PFSK-1 (cell line): ENCODE measurements at regions not wholly inside any gene's neighbourhood (a gene's known extent, or its start where the extent isn't known, plus 50 kb on each side); places are given as distances from the start of the nearest gene placed in this dataset.

Experiments used
- POLR2AphosphoS5 ChIP-seq: IDR thresholded peaks from 2 replicates; pipeline ENCODE4 v1.6.1; 2012; ENCODE audit warnings: low read depth, mild to moderate bottlenecking, control low read depth, low read length, moderate library complexity
- TAF1 ChIP-seq: IDR thresholded peaks from 2 replicates; pipeline ENCODE4 v1.6.1; 2012; ENCODE audit warnings: low read length, control low read depth, borderline replicate concordance; ENCODE audit not compliant: insufficient read depth
- TF ChIP-seq, protein P1 (sequence below), 2 experiments: IDR thresholded peaks; 2 replicates each; pipeline versions ENCODE4 v1.6.1 to v1.8.0; 2011 to 2012; ENCODE audit warnings: low read depth in 2 of 2, low read length in 2 of 2, control low read depth in 1 of 2, inconsistent platforms in 1 of 2, mild to moderate bottlenecking in 1 of 2, moderate library complexity in 1 of 2; ENCODE audit not compliant: insufficient read depth in 1 of 2

DNA sequence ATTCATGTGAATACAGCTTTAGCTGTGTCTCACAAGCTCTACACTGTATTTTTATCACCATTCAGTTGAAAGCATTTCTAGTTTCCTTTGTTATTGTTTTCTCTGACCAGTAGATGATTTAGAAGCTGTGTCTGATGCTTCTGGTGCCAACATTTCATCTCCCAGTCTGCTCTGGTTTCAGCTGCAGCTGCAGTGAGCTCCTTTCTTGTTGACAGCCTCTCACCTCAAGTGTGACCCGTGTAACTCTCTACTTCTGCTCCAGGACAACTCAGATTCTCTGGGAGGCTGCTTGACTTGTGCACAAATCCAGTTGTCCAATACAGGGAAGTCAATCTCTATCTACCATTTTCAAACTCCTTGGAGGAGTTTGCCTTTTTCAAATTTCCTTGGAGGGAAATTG, 504.8 kb downstream of the DIRAS2 start:
- TF ChIP-seq TAF1 (no peak), POLR2AphosphoS5 (no peak)
- TF ChIP-seq, protein P1, sequence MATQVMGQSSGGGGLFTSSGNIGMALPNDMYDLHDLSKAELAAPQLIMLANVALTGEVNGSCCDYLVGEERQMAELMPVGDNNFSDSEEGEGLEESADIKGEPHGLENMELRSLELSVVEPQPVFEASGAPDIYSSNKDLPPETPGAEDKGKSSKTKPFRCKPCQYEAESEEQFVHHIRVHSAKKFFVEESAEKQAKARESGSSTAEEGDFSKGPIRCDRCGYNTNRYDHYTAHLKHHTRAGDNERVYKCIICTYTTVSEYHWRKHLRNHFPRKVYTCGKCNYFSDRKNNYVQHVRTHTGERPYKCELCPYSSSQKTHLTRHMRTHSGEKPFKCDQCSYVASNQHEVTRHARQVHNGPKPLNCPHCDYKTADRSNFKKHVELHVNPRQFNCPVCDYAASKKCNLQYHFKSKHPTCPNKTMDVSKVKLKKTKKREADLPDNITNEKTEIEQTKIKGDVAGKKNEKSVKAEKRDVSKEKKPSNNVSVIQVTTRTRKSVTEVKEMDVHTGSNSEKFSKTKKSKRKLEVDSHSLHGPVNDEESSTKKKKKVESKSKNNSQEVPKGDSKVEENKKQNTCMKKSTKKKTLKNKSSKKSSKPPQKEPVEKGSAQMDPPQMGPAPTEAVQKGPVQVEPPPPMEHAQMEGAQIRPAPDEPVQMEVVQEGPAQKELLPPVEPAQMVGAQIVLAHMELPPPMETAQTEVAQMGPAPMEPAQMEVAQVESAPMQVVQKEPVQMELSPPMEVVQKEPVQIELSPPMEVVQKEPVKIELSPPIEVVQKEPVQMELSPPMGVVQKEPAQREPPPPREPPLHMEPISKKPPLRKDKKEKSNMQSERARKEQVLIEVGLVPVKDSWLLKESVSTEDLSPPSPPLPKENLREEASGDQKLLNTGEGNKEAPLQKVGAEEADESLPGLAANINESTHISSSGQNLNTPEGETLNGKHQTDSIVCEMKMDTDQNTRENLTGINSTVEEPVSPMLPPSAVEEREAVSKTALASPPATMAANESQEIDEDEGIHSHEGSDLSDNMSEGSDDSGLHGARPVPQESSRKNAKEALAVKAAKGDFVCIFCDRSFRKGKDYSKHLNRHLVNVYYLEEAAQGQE (IDR thresholded peaks at IDR 0.05; ENCODE audit: insufficient read depth in 1 of 2, low read depth in 2 of 2, low read length in 2 of 2) = no peak
